HG03354 (cell line): ENCODE measurements at regions not wholly inside any gene's neighbourhood (a gene's known extent, or its start where the extent isn't known, plus 50 kb on each side); places are given as distances from the start of the nearest gene placed in this dataset.

ENCODE experiments used
- ATAC-seq: cut with Tn5 transposase; IDR thresholded peaks from one replicate; pipeline ENCODE4 v1.9.1; 2021; ENCODE audit warnings: mild to moderate bottlenecking; ENCODE audit not compliant: unreplicated experiment, poor library complexity, severe bottlenecking

DNA sequence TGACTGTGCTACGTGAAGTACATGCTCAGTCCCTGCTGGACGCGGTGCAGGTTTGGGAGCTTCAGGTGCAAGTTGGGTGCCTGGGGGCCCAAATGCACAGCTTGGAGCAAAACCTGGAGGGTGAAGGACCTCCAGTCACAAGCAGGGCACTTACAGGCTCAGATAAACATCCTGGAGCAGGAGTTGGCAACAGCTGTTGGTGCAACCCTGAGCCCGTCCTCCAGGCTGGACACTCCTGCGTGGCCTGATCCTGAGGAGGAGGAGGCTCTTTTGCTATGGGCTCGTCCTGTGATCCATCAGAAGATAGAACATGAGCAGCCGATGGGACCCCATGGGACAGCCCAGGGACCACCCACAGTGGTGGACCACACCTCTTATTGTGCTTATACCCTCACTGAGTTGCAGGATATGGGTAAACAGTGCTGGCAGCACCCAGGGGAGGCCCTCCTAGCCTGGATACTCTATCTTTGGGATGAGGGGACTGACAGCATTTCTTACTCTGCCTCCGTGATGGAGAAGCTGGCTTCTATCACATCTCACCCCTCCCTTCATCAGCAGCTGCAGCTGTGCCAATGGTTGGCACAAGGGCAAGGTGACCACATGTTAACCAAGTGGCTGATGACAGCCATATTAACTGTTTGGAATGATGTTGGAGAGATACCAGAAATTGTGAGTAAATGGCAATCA lies 301.6 kb downstream of the ZPLD1 start:
- no peak for ATAC-seq

DNA sequence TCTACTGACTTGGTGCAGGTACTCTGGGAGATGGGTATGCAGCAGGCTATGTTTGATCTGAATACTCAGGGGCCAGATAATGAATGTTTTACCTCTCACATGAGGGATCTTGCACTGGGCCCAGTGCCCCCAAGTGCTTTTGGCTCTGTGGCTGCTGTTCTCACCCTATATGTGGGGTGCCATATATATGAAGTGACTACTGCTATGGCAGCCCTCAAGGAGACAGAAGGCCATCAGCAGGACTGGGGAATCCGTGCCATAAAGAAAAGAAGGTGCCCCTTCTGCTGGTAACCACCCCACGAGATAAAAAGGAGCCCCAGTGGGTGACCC lies 302.1 kb downstream of the ZPLD1 start:
- no peak for ATAC-seq

DNA sequence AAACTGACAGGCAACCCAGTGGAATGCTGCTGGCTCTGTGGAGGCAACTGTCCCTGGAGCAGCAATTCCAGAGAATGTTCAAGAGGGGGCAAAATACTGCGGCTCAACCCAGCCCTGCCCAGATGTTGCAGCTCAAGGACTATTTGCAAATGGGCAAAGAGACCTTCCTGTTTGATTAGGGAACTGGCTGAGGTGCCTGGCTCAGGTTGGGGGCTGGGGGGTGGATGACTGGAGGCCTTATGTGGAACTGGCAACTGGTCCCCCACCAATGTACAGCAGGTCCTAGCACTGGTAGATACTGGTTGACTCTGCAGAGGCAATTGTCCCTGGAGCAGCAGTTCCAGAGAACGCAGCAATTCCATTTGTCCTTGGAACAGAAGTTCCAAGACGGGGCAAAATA lies 302.5 kb downstream of the ZPLD1 start:
- no peak for ATAC-seq

DNA sequence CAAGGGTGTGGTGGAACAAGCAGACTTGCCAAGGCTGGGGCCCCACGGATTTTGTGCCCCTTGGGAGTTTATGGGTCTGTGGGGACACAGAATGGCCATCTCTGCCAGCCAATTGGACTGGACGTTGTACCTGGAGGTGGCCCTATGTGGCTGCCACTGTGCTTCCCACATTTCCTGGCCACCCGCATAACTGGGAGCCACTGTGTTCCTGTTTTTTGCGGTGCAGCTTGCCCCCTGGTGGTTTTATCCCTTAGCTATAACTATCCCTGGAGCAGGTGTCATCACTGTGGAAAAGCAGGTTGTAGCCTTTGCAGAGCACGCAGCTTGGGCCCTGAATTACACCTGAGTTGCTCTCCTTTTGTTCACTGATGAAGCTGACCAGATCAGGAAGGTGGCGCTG lies 306.3 kb downstream of the ZPLD1 start:
- no peak for ATAC-seq

DNA sequence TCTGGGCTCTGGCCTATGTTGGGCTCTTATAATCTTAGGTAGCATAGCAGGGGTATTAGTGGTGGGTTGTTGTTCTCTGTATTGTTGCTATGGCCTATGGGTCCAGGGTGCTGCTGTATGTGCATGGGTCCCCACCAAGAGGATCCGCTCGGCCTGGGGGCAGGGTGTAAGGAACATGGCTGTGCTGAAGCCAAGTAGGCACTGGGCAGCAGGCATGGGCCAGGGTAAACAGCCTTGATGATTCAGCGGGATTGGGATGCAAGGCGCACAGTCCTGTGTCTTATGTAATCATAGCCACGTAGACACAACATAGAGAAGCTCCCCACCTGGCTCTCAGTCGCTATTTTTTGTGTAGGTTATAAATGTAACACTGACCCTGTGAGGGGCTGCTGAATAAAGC lies 306.9 kb downstream of the ZPLD1 start:
- no peak for ATAC-seq

DNA sequence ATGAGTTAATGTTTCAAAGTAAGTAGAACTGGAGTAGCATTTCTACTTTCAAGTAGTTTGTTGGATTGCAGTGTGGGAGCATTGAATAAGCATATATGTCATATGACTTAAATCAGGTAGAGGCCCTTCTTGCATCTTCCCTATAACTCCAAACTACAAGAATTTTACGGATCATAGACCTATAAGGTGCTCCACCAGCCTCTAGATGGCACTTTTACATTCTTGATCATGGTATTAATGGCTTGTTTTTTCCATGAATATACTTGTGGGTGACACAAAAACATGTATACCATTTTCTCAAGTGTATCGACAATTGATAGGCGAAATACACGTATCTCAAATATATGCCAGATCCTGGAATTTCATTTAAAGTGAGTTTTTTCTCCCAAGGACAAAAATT lies 311.1 kb downstream of the ZPLD1 start:
- ATAC-seq = no peak

DNA sequence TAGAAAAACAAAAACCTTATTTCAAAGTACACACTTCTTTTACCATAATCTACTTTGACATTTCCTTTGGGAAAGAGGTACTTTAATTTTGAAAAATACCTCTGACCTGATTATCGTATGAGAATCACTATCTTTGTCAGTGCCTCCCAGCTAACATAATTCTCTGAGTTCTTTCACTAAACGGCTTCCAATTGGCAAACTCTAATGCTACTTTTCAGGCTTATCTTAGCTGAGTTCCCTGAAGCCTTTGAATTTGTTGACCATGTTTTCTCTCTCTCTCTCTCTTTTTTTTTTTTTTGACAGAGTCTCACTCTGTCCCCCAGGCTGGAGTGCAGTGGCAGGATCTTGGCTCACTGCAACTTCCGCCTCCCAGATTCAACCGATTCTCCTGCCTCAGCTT lies 312.8 kb downstream of the ZPLD1 start:
- no peak for ATAC-seq

DNA sequence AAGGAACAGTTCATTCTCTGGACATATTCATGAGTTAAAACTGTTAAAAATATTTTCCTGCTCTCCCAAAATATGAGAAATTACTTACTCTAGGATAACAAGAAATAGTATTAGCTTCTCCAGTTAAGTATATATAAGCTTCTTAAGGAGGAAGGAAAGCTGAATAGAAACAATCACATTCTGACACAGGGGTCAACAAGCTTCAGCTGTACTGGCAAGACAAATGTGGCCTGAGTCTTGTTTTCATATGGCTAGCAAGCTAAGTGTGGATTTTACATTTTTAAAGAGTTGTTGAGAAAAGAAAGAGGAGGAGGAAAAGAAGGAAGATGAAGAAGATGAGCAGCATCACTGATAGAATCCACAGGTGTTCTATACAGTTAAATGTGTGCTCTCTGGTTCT lies 313.8 kb downstream of the ZPLD1 start:
- no peak for ATAC-seq

DNA sequence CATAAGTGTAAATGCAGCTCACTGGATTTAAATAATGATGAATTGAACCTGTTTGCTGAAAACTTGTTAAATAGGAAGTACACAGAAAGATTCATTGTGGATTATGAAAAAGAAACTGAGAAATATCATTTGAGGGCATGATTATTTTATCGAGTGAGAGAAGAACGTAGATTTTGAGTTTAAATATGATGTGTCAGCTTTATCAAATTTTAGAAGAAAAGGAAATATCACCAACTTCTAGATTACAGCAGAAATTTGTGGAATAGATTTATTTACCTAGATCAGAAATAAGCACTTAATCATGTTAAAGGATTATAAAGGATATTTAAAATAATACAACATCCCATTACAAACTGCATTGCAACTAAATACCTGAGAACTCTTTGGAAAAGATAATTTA lies 315.5 kb downstream of the ZPLD1 start:
- ATAC-seq = no peak

DNA sequence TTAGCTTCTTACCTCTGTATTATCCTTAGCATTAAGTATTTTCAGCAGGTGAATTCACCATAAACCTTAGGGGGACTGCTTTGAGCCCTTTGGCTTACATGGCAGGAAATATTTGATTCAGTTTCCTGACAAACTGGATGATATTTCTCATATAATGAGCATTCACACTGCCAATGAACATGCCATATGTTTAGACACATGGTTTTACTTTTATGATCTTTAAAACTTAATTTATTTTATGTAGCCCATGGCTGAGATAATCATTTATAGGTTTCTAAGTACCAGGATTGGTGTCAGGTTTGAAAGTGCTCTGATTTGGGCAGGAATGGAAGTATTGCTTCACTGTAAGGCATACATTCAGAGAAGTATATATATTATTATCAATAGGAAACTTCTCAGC lies 319.1 kb downstream of the ZPLD1 start:
- ATAC-seq = no peak

DNA sequence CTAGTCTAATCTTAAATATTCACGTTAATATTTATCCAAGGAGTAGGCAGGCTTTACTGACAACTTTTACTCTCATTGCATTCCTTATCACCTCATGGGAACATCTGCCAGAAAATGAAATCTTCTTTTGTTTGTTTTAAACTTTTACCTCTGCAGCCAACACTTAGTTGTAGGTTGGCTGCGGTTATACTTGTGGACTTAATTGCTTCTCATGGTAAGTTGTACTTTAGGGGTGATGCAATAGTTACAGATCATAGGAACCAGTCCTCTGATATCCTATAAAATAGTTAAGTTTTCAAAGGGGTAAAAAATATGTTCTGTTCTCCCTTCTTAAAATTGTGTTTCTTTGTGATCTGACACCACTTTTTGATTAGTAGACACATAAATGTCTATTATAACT lies 321.9 kb downstream of the ZPLD1 start:
- no peak for ATAC-seq

DNA sequence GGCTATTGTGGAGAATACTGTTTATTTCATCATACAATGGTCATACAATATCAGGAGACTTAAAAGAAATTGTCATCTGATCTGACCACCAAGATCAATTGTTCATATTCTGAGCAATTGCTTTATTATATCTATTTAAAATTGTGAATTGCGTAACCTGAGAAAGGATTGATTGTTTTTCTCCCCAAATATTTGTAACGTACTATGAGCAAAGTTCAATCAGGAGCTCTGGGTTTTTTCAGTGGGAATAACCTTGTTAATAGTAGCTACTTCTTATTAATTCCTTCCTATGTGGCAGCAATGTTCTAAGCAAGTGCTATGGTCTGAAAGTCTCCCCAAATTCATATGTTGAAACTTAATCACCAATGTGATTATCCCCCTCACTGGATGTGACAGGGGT lies 323.1 kb downstream of the ZPLD1 start:
- ATAC-seq = no peak

DNA sequence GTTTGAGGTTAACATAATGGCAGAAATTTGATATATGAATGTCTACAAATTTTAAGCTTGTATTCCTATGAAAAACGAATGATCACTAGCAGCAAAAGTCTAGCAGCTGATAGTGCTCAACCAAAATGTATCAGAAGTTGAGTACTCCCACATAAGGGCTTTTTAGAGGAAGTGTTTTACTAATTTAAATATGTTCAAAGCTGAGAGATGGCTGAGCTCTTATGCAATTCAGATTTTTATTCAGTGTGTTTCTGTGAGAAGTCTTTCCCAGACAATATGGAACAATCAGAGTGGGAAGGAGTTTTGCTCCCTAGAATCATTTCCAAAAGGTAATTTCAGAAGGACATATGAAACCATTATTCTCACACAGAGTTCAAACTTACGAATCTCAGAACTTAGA lies 327.0 kb downstream of the ZPLD1 start:
- no peak for ATAC-seq

DNA sequence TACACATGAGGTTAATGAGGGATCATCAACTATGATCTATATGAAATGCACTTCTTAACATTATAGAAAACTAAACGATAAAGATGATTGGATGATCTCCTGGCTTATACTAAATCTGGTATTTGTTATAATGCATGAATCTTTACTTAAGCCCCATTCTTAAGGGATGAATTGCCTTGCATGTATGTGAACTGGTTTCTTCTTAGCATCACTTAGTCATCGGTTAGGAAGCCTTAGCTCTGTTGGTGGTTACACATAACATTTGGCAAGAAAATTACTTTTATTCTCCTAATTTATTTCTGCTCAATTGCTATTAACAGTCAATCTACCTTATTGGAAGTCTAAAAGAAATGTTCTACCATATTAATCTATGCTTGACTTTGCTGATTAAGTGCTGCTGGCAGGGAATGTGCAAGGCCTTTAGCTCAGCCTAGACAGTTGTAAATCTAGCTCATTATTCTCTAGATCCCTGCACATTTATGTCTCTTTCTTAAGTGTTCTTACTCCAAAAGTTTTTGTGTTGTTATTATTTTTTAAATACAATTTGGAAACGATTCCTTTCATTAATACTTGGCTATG lies 356.0 kb downstream of the ZPLD1 start:
- no peak for ATAC-seq

DNA sequence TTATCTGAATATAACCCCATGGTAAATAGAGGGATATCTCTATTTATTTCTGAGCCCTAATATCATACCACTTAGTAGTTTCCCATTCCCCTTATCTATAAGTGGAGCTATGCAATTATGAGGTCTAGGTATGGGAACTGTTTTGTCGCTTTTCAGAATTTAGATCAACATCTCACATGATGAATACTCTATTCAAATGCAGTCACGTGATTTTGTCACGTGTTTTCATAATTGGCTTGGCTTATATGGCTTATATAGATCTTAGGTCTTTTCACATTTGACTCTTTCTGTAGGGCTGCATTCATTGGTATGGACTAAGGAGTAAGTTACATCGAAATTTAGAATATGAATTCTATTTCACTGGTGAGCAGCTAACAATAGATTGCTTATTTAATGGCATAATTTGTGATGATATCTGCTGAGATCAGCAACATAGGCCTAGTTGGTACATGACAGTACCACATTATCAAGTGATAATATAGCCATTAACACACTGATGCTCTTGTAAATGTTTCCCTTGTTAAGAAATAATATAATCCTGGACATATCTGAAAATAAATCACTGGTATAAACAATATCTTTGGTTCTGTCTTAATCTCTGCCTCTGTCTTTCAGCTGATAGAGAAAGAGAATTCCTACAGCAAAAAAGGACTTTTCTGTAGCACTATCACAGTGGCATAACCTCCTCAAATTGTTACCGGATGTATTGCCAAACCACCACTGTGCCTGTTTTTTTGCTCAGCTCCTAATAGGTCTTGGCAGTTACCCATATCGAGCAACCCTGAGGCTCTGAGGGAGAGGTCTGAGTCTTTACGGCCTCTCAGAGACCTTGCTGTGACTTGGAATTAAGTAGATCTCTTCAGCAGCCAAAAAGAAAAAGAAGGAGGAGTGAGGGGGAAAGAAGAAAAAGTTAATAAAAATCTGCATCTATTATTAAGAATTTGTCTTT lies 357.1 kb downstream of the ZPLD1 start:
- ATAC-seq = no peak

DNA sequence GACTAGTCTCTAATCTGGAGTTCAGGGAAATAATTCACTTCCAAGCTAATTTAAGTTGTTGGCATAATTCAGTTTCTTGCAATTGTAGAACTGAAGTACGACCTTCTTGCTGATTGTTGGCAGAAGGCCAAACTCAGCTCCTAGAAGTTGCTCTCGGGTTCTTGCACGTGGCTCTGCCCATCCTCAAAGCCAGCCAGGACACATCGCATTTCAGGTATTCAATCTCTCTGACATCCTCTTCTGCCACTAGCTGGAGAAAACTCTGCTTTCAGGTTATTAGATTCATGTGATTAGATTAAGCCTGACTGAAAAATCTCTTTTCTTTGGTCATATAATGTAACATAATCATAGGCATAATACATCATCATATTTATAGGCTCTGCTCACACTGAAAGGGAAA lies 362.0 kb downstream of the ZPLD1 start:
- no peak for ATAC-seq

DNA sequence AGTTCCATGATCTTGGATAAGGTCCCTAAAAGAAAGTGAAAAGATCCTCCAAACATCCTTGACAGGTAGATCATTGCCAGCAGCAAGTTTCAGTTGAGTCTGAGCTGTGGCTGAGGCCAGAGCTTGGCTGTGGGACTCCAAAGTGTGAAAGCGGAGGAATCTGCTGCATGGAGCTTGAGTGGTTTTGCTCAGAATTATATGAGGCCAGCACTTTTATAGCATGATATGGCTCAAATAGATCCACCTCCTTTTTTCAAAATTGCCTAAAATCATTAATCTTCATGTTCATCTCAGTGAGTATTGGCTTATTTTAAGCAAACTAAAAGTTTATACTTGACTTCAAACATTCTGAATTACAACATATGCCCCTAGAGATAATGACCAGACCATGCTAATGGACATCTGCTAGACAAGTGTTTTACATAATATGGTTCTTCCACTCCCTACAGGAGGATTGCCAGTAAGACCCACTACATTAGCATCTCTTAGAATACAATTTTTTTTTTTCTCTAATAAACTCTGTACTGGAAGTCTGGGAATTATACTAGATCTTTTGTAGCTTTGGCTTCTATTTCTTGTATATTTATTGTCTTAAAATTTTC lies 368.1 kb downstream of the ZPLD1 start:
- no peak for ATAC-seq

DNA sequence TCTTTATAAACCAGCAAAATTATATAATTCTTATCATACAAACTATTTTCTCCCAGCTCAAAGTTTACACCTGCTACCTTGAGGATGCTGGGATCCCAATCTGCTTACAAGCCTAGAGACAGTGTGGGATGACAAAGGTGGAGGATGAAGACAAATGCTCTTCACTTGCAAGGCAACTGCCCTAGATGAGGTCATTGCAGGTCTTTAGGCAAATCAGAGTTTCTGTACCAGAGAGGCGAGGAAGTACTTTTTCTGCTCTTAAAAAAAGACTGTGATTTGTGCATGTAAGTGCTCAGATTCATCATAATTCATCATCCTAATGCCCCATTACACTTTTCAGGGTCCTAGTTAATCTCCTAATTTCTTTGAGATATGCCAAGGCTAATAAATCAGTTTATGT lies 376.1 kb downstream of the ZPLD1 start:
- ATAC-seq = no peak

DNA sequence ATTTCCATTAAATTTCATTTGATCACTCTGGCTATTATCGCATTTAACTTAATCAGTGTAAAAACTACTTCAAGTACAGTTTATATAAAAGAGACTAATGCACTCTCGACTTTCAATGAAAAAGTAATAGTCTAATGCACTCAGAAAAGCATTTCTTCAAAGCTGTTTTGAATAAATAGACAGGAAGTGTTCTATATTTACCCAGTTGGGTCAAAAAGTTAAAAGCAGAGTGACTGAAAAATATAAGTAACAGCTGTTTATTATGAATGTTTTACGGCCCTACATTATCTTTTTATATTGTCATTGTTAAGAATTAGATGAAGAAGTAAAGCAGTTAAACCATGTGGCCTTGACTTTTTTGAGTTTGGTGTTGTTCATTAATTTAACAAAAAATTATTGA lies 391.8 kb downstream of the ZPLD1 start:
- no peak for ATAC-seq

DNA sequence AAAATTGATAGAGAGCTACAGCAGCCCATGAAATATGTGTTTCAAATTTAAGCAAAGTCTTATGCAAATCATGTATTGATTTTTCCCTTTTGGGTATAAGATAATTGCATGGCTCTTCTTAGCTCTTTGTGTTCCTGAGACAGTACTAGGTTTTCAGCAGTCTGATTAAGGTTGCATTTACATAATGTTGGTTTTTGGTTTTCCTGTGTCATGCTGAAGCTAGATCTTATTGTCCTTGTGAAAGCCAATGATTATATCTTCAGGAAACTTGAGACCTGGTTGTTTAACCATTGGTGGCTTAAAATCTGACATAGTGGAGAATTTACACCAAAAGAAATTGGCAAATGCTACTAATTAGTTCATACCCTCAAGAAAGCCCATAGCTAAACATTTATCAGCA lies 392.6 kb downstream of the ZPLD1 start:
- ATAC-seq = no peak

DNA sequence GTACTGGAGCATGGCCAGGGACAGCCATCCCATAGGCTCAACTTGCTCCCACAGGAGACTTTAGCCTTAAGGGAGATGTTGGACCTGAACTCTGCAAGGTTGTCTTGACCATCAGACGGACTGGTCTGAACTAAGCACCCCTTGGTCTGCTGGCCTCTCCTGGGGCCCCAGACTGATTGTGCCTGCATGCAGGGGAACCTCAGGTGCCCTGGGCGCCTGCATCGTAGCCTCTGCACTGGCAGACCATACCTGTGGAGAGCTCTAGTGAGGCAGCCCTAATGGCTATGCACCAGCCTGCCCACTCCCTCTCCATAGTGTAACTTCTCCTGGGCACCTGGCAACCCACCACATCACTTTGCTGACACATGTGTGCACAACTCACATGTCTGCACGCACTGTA lies 395.6 kb downstream of the ZPLD1 start:
- ATAC-seq = no peak
